ENCODE measurements at regions not wholly inside any gene's neighbourhood (a gene's known extent, or its start where the extent isn't known, plus 50 kb on each side); places are given as distances from the start of the nearest gene placed in this dataset.

DNA sequence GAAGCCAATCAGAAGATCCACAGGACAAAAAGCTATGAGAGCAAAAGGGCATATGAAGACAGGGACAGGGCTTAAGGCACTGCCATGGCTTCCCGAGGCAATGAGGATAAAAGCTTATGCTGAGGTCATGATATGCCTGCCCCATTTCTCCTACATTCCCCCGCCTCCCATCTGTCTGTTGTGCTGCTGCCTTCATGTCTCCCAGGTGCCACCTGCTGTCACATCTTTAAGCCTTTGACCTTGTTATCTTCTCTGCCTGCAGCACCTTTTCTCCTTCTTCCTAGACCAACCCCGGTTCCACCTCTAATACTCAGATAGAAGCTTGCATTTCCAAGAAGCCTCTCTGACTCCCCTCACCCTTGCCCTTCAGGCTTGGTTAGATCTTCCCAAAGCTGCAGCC is 213.8 kb downstream of the ARRDC4 start:
- peaks cover 39% of the 10 kb centered on the region for H3K4me1 Mint-ChIP-seq (ENCODE audit: low read depth)
- no peaks in the 10 kb centered on the region for H3K9me3 Mint-ChIP-seq
- peak; percentile 18 for DNase-seq
- TF ChIP-seq, protein P1, sequence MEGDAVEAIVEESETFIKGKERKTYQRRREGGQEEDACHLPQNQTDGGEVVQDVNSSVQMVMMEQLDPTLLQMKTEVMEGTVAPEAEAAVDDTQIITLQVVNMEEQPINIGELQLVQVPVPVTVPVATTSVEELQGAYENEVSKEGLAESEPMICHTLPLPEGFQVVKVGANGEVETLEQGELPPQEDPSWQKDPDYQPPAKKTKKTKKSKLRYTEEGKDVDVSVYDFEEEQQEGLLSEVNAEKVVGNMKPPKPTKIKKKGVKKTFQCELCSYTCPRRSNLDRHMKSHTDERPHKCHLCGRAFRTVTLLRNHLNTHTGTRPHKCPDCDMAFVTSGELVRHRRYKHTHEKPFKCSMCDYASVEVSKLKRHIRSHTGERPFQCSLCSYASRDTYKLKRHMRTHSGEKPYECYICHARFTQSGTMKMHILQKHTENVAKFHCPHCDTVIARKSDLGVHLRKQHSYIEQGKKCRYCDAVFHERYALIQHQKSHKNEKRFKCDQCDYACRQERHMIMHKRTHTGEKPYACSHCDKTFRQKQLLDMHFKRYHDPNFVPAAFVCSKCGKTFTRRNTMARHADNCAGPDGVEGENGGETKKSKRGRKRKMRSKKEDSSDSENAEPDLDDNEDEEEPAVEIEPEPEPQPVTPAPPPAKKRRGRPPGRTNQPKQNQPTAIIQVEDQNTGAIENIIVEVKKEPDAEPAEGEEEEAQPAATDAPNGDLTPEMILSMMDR (IDR thresholded peaks at IDR 0.05), result peak; percentile 45; the same call in 1 of the 2 replicates
- H3K36me3 Mint-ChIP-seq (ENCODE audit: low read depth), result no peaks in the 10 kb centered on the region
- H3K27me3 Mint-ChIP-seq (ENCODE audit: insufficient read depth), result peaks cover under 1% of the 10 kb centered on the region; the same call in 1 of the 2 replicates
- H3K4me3 Mint-ChIP-seq, result no peak overlapping the region
- H3K27ac Mint-ChIP-seq, result no peak overlapping the region

DNA sequence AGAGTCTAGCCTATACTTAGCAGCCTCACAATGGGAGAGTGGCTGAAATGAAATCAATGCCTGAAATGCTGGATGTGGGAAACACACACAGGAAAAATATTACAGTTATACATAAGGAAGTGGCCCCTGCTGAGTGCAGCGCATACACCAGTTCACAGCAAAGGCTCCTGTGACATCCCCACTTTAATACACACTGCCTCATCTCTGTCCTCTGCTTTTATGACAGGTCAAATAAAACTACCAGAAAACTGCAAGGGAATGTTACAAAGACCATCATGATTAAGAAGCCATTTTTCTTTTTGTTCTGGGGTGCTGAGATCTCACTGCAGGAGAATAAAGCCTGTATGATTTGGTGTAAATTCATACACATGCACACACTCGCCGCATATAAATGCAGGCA is 214.3 kb downstream of the ARRDC4 start:
- TF ChIP-seq, protein P1 (IDR thresholded peaks at IDR 0.05), result no peak
- Mint-ChIP-seq H3K36me3 (ENCODE audit: low read depth) (no peaks in the 10 kb centered on the region), H3K4me1 (ENCODE audit: low read depth) (peaks cover 39% of the 10 kb centered on the region), H3K27me3 (ENCODE audit: insufficient read depth) (peaks cover 4% of the 10 kb centered on the region; the same call in 1 of the 2 replicates), H3K9me3 (no peaks in the 10 kb centered on the region), H3K4me3 (no peak overlapping the region), H3K27ac (no peak overlapping the region)
- DNase-seq, result no peak

DNA sequence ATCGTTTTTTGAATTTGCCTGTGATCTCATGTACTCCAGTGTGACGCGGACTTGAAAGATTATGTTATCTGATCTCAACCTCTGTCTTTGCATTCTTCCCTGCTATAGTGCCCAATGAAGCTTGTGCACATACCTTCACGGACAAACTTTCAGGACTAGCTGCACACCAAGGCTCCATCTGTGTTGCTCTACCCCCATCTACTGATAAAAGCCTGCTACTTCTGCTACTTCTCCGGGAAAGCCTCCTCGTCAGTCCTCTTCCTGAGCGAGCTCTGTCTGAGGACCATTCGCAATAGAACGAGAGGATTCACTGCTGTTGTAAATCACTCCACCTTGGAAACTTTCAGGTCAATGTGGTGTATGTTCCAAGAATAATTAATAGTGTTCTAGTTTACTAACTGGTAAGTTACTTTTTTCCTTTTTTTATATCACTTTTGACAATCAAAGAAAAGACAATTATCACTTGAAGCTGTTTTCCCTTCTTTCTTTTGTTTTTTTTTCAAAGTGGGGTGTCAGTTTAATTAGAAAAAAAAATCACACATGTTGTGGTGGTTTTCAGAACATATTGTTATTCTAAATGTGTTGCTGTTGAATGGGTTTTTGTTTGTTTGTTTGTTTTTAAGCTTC is 217.6 kb downstream of the ARRDC4 start:
- H3K4me1 Mint-ChIP-seq (ENCODE audit: low read depth), result peaks cover 33% of the 10 kb centered on the region
- H3K27ac Mint-ChIP-seq, result no peak overlapping the region
- TF ChIP-seq, protein P1 (IDR thresholded peaks at IDR 0.05), result peak; percentile 89
- H3K4me3 Mint-ChIP-seq, result peak overlapping the region; percentile 62
- peaks cover 7% of the 10 kb centered on the region for H3K27me3 Mint-ChIP-seq (ENCODE audit: insufficient read depth)
- H3K9me3 Mint-ChIP-seq, result no peaks in the 10 kb centered on the region
- H3K36me3 Mint-ChIP-seq (ENCODE audit: low read depth), result no peaks in the 10 kb centered on the region
- DNase-seq, result peak; percentile 86

DNA sequence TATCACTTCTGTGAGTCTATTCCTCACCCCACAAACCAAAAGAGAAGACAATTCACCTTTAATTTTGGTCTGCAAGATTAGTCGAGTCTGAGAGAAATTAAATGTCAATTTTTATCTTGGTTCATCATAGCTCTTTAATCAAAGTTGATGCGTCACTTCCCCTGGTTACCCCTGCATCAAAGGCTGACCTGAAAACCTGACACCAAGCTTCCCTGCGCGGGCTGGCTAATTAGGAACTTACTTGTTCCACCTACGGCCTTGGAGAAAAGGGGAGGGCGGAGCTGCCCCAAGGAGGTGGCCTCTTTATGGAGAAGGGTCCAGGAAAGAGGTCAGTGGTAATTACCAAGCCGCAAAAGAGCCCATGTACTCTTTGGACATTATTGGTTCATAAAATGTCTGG is 218.4 kb downstream of the ARRDC4 start:
- no peak overlapping the region for H3K4me3 Mint-ChIP-seq
- no peaks in the 10 kb centered on the region for H3K9me3 Mint-ChIP-seq
- no peak overlapping the region for H3K27ac Mint-ChIP-seq
- no peaks in the 10 kb centered on the region for H3K36me3 Mint-ChIP-seq (ENCODE audit: low read depth)
- TF ChIP-seq, protein P1 (IDR thresholded peaks at IDR 0.05), result no peak
- DNase-seq, result no peak
- peaks cover 7% of the 10 kb centered on the region for H3K27me3 Mint-ChIP-seq (ENCODE audit: insufficient read depth)
- H3K4me1 Mint-ChIP-seq (ENCODE audit: low read depth), result peaks cover 33% of the 10 kb centered on the region

DNA sequence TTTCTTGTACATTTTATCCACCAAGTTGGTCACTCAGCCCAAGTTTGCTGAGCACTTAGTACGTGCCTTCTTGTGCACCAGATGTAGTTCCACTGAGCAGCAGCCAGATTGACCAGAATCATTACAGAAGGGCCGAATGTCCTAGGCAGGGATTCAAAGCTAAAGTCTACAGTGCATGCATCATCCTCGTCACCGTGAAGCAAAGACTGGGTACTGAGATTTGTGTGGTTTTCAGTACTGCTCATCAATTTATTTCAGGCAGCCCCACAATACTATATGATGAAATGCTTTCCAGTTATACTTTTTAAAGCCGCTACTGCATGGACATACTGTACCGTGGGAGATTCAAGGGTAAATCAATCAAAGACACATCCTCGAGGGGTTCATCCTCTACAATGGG is 227.0 kb downstream of the ARRDC4 start:
- TF ChIP-seq, protein P1 (IDR thresholded peaks at IDR 0.05), result no peak
- Mint-ChIP-seq H3K4me1 (ENCODE audit: low read depth) (no peaks in the 10 kb centered on the region), H3K27ac (no peak overlapping the region), H3K9me3 (0 out of 2 replicates have a peak, but pooled peaks cover 4% of the 10 kb centered on the region), H3K36me3 (ENCODE audit: low read depth) (peaks cover 3% of the 10 kb centered on the region; the same call in 1 of the 2 replicates), H3K27me3 (ENCODE audit: insufficient read depth) (peaks cover 20% of the 10 kb centered on the region), H3K4me3 (no peak overlapping the region)
- DNase-seq, result no peak

Measured in HFFc6 (cell line).